GM12892 (cell line): ENCODE measurements at regions not wholly inside any gene's neighbourhood (a gene's known extent, or its start where the extent isn't known, plus 50 kb on each side); places are given as distances from the start of the nearest gene placed in this dataset.

Experiments used
- DNase-seq: peaks from one replicate; pipeline ENCODE4 v3.0.0; 2011; ENCODE audit not compliant: insufficient read length
- FAIRE-seq: peaks from 2 replicates; lab custom pipeline; 2011; peaks lifted over from hg19 to GRCh38; lab: Jason Lieb, UNC
- POLR2A ChIP-seq: IDR thresholded peaks from 2 replicates; pipeline ENCODE4 v1.6.1; 2011; ENCODE audit warnings: low read depth, low read length, control low read depth
- POLR2AphosphoS5 ChIP-seq: IDR thresholded peaks from 2 replicates; pipeline ENCODE4 v1.6.1; 2011; ENCODE audit warnings: low read depth, low read length, control low read depth
- TAF1 ChIP-seq: IDR thresholded peaks from 2 replicates; pipeline ENCODE4 v1.6.1; 2011; ENCODE audit warnings: low read depth, mild to moderate bottlenecking, control low read depth, low read length, borderline replicate concordance

DNA sequence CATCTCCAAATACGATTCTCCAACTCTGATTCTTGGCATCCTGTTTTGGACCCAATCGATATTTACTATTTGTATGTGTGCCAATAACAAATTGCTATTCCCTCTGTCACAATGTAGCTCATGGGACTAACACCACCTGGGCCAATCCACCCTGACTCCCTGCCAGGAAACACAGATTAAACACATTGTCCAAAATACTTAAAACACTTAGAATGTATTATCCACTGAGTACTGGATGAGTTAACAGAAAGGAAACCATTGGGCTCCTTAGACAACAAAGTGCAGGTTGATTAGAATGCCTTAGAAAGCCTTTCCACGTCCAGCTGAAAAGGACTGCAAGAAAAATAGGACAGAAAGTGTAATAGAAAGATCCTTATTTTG lies 79.4 kb upstream of the ARHGAP28 start:
- no peak for FAIRE-seq
- no peak for TF ChIP-seq POLR2AphosphoS5
- no peak for TF ChIP-seq TAF1
- no peak for TF ChIP-seq POLR2A
- no peak for DNase-seq

DNA sequence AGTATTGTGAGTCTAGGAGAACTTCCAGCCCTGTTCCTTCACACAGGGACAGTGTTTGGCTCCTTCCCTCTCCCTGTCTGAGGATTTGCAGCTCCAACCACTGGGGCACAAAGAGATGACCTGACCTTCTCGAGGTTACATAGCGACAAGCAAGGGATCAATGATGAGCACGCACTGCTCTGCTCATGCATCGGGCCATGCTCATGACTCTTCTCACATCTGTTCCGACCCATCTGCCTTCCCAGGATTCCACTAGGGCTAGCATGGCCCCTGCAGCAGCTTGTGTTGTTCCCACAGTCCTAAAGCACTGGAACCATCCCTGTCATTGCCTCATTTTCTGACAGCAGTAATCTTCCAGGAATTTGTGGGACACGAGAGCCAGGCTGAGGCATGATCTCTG lies 78.8 kb upstream of the ARHGAP28 start:
- TF ChIP-seq TAF1, result no peak
- no peak for TF ChIP-seq POLR2A
- TF ChIP-seq POLR2AphosphoS5, result no peak
- no peak for DNase-seq
- FAIRE-seq, result no peak

DNA sequence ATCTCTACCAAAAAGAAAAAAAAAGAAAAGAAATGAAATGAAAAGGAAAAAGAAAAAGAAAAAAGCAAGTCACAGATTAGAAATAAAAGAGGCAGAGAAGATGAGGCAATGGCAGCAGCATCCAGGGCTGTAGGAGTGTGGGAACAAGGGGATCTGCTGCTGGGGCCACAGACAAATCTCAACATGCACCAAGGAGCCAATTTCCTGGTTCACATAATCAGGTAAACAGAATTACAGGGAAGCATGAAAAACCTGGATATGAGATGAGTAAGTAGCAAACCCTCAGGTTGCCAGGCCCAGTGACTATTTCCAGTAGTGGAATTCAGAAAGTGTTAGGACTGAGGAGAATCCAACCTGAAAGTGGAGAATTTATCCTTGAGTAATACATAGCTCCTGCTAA lies 77.4 kb upstream of the ARHGAP28 start:
- no peak for FAIRE-seq
- TF ChIP-seq POLR2AphosphoS5, result no peak
- TF ChIP-seq TAF1, result no peak
- no peak for TF ChIP-seq POLR2A

DNA sequence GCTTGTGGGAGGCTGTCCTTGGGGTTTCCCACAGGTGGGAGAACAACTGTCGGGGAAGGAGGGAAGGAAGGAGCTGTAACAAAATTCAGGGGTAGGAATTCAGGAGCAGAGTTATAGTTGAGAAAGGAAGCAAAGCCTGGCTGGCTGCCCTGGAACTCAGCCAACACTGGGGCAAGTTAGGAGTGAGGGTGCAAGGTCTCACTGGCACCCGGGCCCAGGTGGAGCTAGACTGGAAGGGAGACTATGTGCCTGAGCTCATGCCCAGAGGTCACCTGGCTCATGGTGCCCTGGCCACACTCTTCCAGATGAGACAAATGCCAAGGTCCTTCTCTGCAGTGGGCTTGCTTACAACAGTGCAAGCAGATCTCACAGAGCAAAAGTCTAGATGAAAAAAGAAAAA lies 75.6 kb upstream of the ARHGAP28 start:
- no peak for TF ChIP-seq POLR2AphosphoS5
- TF ChIP-seq POLR2A, result no peak
- no peak for TF ChIP-seq TAF1
- FAIRE-seq (no peak), DNase-seq (no peak)

More for the DNA sequence above, 77.4 kb upstream of the ARHGAP28 start:
- DNase-seq, result no peak

DNA sequence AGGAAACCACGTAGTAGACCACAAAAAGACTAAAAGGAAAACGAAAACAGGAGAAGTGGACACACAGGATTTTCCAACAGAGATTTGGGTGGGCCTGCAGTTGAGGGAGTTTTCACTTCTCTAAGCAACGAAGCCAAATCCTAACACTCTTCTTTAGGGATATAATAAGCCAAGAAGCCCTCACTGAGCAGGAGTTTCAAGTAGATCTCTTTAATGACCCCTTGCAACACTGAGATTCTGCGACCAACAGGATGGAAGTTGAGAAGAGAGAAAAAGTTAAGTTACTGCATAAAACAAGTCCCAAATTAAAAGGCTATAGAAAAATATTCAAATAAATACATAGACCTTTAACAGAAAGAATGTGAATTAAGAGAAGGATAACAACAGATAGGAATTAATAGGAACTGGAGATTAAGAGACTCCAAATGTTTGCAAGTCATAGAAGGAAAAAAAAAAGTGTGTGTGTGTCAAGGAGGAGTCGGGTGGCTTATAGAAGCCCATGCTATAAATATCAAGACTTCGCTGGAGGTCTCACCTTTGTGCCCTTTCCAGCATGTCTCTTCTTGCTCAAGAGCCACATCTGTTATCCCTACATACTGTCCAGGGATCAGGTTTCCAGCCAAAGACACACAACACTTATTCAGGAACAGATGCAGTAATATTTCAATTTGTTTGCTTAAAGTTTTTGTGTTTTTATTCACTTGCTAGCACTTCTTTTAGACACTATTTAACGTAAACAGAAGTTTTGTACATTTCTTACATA lies 69.4 kb upstream of the ARHGAP28 start:
- TF ChIP-seq POLR2AphosphoS5 (no peak), POLR2A (no peak), TAF1 (no peak)
- DNase-seq (no peak), FAIRE-seq (no peak)

DNA sequence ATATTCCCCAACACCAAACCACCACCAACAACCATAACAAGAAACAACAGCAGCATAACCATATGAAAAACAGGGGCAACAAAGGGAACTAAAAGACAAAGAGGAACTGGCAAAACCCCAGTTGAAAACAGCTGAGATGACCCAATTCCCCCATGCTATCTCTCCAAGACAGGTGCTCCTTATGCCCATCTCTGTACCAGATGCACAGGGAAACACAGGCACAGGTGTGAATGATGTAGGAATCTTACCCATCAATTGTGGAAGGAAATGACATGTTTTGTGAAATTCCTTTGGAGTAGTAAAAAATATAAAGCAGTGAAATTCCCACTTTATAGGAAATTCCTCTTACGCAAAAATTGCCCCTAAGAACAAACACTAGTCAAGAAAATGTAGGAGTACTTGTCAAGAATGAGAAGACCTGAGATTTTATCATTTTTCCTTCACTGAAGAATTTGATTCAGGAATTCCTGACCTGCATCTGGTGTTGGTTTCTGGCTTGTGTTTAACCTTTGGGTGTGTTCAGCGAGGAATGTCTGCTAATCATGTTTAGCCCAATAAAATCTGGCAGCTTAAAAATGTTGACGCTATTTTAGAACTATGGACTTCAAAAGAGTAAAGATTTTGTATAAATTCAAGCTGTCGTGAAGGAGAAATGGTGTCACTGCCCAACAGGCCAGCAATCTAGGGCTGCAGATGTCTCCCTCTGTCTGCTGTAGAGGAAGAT lies 67.7 kb upstream of the ARHGAP28 start:
- FAIRE-seq (no peak), DNase-seq (no peak)
- TF ChIP-seq TAF1, result no peak
- no peak for TF ChIP-seq POLR2AphosphoS5
- TF ChIP-seq POLR2A, result no peak

DNA sequence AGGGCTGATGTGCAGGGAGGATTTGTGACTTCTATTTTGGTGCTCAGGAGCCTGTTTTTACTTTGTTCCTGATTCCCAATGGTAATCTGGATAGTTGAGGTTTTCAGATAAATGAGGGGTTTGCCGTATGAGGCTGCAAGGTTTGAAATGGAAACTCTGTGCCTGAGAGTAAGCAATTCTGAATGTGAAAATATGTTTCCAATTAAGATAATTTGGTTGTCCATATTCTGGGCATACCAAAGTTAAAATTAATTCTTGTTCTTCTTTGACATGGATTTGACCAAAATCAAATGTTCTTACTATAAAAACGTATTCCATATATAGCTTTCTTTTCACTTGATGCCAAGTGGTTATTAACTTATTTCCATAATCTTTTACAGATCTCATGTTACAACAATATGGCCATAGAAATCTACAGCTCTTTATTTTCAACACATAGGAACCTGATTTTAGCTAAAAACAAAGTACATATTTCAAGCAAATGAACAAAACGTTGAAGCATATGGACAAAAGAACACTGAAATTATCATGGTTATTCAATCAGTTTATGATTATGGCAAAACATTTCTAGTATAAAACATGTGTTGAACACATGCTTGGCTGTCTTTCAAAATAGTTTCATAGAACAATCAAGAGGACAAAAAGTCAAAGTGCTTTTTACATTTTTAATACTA lies 63.4 kb upstream of the ARHGAP28 start:
- TF ChIP-seq TAF1, result no peak
- no peak for TF ChIP-seq POLR2AphosphoS5
- no peak for TF ChIP-seq POLR2A
- DNase-seq (no peak), FAIRE-seq (no peak)

DNA sequence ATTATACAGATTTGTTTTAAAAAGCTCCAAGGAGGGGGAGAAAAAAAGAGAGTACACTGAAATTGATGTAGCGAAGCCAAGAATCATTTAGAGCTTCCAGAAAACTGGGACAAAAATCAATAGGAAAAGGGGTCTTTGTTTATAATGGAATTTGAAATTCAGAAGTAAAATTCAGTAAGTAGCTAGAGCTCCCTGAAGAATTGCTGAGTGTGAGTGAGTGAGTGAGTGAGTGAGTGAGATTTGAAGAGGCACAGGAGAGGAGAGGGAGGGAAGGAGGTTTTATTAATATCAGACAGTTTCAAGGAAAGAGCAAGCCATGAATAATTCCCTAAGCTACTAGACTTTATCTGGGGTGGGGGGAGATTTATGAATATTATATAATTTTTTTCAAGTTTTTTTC lies 60.7 kb upstream of the ARHGAP28 start:
- TF ChIP-seq TAF1, result no peak
- no peak for TF ChIP-seq POLR2A
- no peak for TF ChIP-seq POLR2AphosphoS5
- FAIRE-seq (no peak), DNase-seq (no peak)

DNA sequence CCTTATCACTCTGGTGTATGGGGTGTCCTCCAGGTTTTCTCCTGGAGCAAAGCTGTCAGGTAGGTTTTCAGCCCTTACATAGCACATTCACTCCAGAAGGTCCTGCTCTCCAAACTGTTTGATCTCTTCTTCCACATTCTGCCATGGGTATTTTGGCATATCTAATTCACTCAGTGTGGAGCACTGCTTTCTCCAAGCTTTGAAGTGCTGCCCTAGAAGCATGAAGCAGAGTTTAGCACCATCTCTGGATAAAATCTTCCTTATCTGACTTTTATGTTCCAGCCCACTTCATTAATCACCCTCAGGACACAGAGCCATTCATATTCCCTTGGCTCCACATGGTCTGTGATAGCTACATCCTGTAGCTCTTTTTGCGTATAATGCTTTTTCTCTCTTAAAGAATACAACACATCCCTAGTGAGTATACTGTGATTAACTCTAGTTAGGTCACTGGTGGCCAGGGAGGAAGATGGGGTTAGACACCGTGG lies 56.7 kb upstream of the ARHGAP28 start:
- DNase-seq (no peak), FAIRE-seq (no peak)
- no peak for TF ChIP-seq POLR2A
- no peak for TF ChIP-seq TAF1
- TF ChIP-seq POLR2AphosphoS5, result no peak

DNA sequence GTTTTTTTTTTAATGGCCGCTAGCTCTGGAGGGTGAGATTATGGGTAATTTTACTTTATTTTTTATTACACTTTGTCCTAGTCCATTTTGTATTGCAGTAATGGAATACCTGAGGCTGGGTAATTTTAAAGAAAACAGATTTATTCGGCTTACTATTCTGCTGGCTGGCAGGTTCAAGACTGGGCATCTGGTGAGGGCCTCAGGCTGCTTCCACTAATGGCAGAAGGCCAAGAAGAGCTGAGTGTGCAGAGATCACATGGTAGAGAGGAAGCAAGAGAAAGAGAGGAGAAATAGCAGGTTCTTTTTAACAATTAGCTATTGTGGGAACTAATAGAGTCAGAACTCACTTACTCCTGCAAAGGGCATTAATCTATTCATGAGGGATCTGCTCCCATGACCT lies 52.4 kb upstream of the ARHGAP28 start:
- no peak for TF ChIP-seq TAF1
- TF ChIP-seq POLR2AphosphoS5, result no peak
- TF ChIP-seq POLR2A, result no peak
- DNase-seq, result no peak
- no peak for FAIRE-seq

DNA sequence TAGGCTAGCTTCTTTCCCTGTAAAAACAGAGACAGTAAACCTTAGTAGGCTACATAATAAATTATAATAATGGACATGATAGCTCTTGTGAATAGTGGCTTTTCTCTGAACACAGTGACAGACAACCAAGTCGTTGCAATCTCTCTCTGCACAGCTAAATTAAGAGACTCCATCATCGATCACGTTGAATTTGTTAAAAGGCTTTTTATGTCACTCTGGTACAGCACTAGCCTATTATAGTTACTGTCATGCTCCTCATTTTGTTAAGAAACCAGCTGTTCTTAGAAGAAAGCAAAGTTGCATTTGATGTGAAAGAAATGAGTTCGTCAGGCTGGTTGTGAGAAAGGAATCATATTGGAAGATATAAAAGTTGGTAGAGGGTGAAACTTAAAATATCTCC lies 50.3 kb upstream of the ARHGAP28 start:
- no peak for TF ChIP-seq TAF1
- TF ChIP-seq POLR2A, result no peak
- no peak for TF ChIP-seq POLR2AphosphoS5
- no peak for FAIRE-seq
- DNase-seq, result no peak
